Loucy (cell line): ENCODE measurements at regions not wholly inside any gene's neighbourhood (a gene's known extent, or its start where the extent isn't known, plus 50 kb on each side); places are given as distances from the start of the nearest gene placed in this dataset.

Experiments used
- H2AFZ ChIP-seq: fragments of 200-600 bp; sonication (generic); 2 replicates; pipeline ENCODE4 v1.6.0; 2016; ENCODE audit warnings: antibody characterized with exemption, mild to moderate bottlenecking, low read length, moderate library complexity
- H3F3A ChIP-seq: fragments of 200-600 bp; 2 replicates; pipeline ENCODE4 v1.6.0; 2016; ENCODE audit warnings: antibody characterized with exemption, low read depth, mild to moderate bottlenecking
- H3K27me3 ChIP-seq: fragments of 200-600 bp; sonication (generic); 2 replicates; pipeline ENCODE4 v1.6.1; 2014; ENCODE audit warnings: low read length, mild to moderate bottlenecking; ENCODE audit not compliant: insufficient read depth, poor library complexity, severe bottlenecking
- H3K36me3 ChIP-seq: fragments of 200-600 bp; sonication (generic); 2 replicates; pipeline ENCODE4 v1.6.1; 2016; ENCODE audit warnings: low read length; ENCODE audit not compliant: insufficient read depth
- H3K4me1 ChIP-seq: fragments of 200-600 bp; sonication (generic); 2 replicates; pipeline ENCODE4 v1.5.1; 2014; ENCODE audit warnings: low read length, mild to moderate bottlenecking; ENCODE audit not compliant: insufficient read depth, poor library complexity, severe bottlenecking
- H3K4me2 ChIP-seq: fragments of 200-600 bp; sonication (generic); 2 replicates; pipeline ENCODE4 v1.6.0; 2014; ENCODE audit warnings: antibody characterized with exemption, low read length, low read depth, mild to moderate bottlenecking; ENCODE audit not compliant: poor library complexity, severe bottlenecking
- H3K4me3 ChIP-seq: fragments of 200-600 bp; sonication (generic); 2 replicates; pipeline ENCODE4 v1.5.1; 2014; ENCODE audit warnings: low read length, mild to moderate bottlenecking, mixed read lengths; ENCODE audit not compliant: poor library complexity, severe bottlenecking
- H3K79me2 ChIP-seq: fragments of 200-600 bp; sonication (generic); 2 replicates; pipeline ENCODE4 v1.6.1; 2014; ENCODE audit warnings: low read length; ENCODE audit not compliant: insufficient read depth
- H3K9ac ChIP-seq: fragments of 200-600 bp; sonication (generic); 2 replicates; pipeline ENCODE4 v1.6.0; 2014; ENCODE audit warnings: mild to moderate bottlenecking, low read depth, low read length, moderate library complexity; ENCODE audit not compliant: poor library complexity, severe bottlenecking
- H3K9me2 ChIP-seq: fragments of 200-600 bp; sonication (generic); replicated peaks from 2 replicates; pipeline ENCODE4 v1.6.1; 2016; ENCODE audit warnings: low read depth, low read length, mixed read lengths
- H3K9me3 ChIP-seq: fragments of 200-600 bp; sonication (generic); 2 replicates; pipeline ENCODE4 v1.6.1; 2014; ENCODE audit warnings: mild to moderate bottlenecking, antibody characterized with exemption, low read length, low read depth; ENCODE audit not compliant: insufficient read depth
- H4K20me1 ChIP-seq: fragments of 200-600 bp; sonication (generic); 2 replicates; pipeline ENCODE4 v1.6.0; 2014; ENCODE audit warnings: antibody characterized with exemption, low read length, mild to moderate bottlenecking; ENCODE audit not compliant: insufficient read depth, poor library complexity, severe bottlenecking
- EZH2phosphoT487 ChIP-seq: fragments of 200-600 bp; IDR thresholded peaks from 2 replicates; pipeline ENCODE4 v1.6.1; 2018; ENCODE audit warnings: antibody characterized with exemption, mild to moderate bottlenecking, moderate library complexity, borderline replicate concordance
- TF ChIP-seq, protein P1 (sequence below): fragments of 200-600 bp; sonication (generic); conservative IDR thresholded peaks from 2 replicates; pipeline ENCODE4 v1.5.1; 2014; ENCODE audit warnings: mild to moderate bottlenecking, antibody characterized with exemption, low read length

DNA sequence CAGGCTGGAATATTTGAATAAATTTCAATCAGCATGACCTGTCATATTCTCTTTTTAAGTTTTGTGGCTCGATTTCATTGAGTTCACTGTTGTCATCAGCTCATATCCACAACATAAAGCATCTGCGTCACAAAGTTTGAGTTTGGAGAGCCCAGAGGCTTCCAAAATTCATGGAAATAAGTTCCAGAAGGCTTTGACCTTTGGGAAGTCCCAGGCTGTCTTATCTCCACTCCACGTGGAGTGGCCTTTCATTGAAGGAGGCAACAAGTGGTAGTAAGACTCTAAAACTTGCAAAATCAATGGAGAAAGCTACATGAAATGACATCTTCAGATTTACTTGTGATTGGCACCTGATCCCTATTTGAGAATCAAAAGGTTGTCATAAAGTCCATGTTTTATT is 54.1 kb upstream of the UNC5C start:
- Histone ChIP-seq H3K4me2 (no peak overlapping the region), H3K9ac (no peak overlapping the region), H3K36me3 (no peaks in the 10 kb centered on the region), H2AFZ (no peak overlapping the region), H4K20me1 (no peaks in the 10 kb centered on the region), H3K4me1 (no peaks in the 10 kb centered on the region), H3F3A (no peaks in the 10 kb centered on the region), H3K9me3 (no peaks in the 10 kb centered on the region), H3K9me2 (no peaks in the 10 kb centered on the region; the same call in 1 of the 2 replicates), H3K4me3 (no peak overlapping the region), H3K79me2 (no peaks in the 10 kb centered on the region), H3K27me3 (no peaks in the 10 kb centered on the region)
- TF ChIP-seq EZH2phosphoT487, result no peak
- TF ChIP-seq, protein P1, sequence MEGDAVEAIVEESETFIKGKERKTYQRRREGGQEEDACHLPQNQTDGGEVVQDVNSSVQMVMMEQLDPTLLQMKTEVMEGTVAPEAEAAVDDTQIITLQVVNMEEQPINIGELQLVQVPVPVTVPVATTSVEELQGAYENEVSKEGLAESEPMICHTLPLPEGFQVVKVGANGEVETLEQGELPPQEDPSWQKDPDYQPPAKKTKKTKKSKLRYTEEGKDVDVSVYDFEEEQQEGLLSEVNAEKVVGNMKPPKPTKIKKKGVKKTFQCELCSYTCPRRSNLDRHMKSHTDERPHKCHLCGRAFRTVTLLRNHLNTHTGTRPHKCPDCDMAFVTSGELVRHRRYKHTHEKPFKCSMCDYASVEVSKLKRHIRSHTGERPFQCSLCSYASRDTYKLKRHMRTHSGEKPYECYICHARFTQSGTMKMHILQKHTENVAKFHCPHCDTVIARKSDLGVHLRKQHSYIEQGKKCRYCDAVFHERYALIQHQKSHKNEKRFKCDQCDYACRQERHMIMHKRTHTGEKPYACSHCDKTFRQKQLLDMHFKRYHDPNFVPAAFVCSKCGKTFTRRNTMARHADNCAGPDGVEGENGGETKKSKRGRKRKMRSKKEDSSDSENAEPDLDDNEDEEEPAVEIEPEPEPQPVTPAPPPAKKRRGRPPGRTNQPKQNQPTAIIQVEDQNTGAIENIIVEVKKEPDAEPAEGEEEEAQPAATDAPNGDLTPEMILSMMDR, result no peak

DNA sequence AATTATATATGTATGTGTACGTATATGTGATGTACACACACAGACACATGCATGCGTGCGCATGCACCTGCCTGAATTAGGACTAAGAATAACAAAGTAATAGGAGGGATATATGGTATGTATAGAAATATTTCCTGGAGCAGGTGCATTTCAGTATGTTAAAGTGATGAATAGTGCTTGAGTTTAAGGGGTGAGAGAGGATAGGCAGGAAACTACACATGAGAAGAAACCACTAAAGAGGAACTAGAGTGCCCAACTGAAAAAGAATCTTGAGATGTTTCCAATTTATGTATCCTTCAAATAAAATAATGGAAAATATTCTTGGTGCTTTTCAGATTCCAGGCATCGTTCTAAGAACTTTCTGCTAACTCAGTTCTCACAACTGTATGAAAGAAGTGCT is 52.6 kb upstream of the UNC5C start:
- no peaks in the 10 kb centered on the region for H3K79me2 ChIP-seq
- H3K9me2 ChIP-seq, result no peaks in the 10 kb centered on the region; the same call in 1 of the 2 replicates
- H3K4me3 ChIP-seq, result no peak overlapping the region
- no peak overlapping the region for H3K4me2 ChIP-seq
- H3K9ac ChIP-seq, result no peak overlapping the region
- no peak overlapping the region for H2AFZ ChIP-seq
- H3K4me1 ChIP-seq, result no peaks in the 10 kb centered on the region
- no peaks in the 10 kb centered on the region for H3F3A ChIP-seq
- no peaks in the 10 kb centered on the region for H4K20me1 ChIP-seq
- no peaks in the 10 kb centered on the region for H3K36me3 ChIP-seq
- no peaks in the 10 kb centered on the region for H3K27me3 ChIP-seq
- no peaks in the 10 kb centered on the region for H3K9me3 ChIP-seq
- TF ChIP-seq, protein P1, result no peak
- TF ChIP-seq EZH2phosphoT487, result no peak

DNA sequence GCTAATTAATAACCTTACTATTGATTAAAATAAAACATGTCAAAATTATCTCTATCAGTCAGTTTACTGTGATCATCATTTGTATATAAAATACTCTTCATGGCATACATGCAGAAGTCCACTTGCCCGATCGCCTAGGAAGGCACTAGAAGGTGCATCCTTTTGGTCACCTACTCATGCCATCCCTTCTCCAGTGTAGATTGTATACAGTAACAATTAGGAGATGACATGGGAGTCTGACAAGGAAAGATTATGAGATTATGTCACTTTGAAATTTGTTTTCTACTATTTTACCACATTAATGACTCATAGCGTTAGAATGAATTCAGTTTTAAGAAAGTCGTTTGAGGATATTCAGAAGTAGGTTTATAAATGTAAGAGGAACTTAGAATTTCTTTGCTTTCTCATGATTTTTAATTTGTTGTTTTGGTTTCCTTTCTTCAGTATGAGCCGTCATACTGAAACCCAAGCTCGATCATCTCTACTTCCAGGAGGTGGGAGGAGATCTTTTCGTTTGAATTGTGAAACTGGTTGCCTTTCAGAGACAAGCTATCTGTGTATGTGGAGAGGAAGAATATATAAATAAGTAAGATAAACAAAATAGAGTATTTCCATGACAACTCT is 51.1 kb upstream of the UNC5C start:
- H3K9me2 ChIP-seq, result no peaks in the 10 kb centered on the region; the same call in 1 of the 2 replicates
- H3K9me3 ChIP-seq, result no peaks in the 10 kb centered on the region
- no peak overlapping the region for H3K9ac ChIP-seq
- H3K36me3 ChIP-seq, result no peaks in the 10 kb centered on the region
- no peak overlapping the region for H3K4me2 ChIP-seq
- no peak overlapping the region for H3K4me3 ChIP-seq
- no peaks in the 10 kb centered on the region for H4K20me1 ChIP-seq
- H3K27me3 ChIP-seq, result no peaks in the 10 kb centered on the region
- H3K79me2 ChIP-seq, result no peaks in the 10 kb centered on the region
- H3K4me1 ChIP-seq, result no peaks in the 10 kb centered on the region
- TF ChIP-seq, protein P1, result no peak
- no peak for TF ChIP-seq EZH2phosphoT487
- no peaks in the 10 kb centered on the region for H3F3A ChIP-seq
- no peak overlapping the region for H2AFZ ChIP-seq
